AG04449 (cell line): ENCODE measurements at regions not wholly inside any gene's neighbourhood (a gene's known extent, or its start where the extent isn't known, plus 50 kb on each side); places are given as distances from the start of the nearest gene placed in this dataset.

Experiments
- CTCF ChIA-PET: fragments of 350-600 bp; formaldehyde crosslinking; extraction: SDS; loops from one replicate; lab custom pipeline; 2021; ENCODE audit warnings: antibody characterized with exemption; lab: Yijun Ruan, JAX
- POLR2A ChIA-PET: fragments of 400-600, 350-600 bp; formaldehyde crosslinking; extraction: SDS; loops from one replicate; lab custom pipeline; 2020; ENCODE audit warnings: antibody characterized with exemption, inconsistent platforms; lab: Yijun Ruan, JAX
- DNase-seq: peaks from one replicate; pipeline ENCODE4 v3.0.0-alpha.2; 2010; ENCODE audit warnings: low read depth, low spot score
- H3K4me3 ChIP-seq: 2 replicates; pipeline ENCODE4 v1.5.1; 2011; ENCODE audit warnings: low read depth, mild to moderate bottlenecking, control low read depth, low read length
- TF ChIP-seq, protein P1 (sequence below): IDR thresholded peaks from one replicate; pipeline ENCODE4 v1.5.1; 2011; ENCODE audit warnings: mild to moderate bottlenecking, moderate library complexity, low read length, control low read depth, inconsistent platforms; ENCODE audit not compliant: insufficient read depth; ENCODE audit errors: missing control alignments

- H3K4me3 ChIP-seq: no peak overlapping the region
- ChIA-PET POLR2A (no interaction called here), CTCF (no interaction called here)
- TF ChIP-seq, protein P1, sequence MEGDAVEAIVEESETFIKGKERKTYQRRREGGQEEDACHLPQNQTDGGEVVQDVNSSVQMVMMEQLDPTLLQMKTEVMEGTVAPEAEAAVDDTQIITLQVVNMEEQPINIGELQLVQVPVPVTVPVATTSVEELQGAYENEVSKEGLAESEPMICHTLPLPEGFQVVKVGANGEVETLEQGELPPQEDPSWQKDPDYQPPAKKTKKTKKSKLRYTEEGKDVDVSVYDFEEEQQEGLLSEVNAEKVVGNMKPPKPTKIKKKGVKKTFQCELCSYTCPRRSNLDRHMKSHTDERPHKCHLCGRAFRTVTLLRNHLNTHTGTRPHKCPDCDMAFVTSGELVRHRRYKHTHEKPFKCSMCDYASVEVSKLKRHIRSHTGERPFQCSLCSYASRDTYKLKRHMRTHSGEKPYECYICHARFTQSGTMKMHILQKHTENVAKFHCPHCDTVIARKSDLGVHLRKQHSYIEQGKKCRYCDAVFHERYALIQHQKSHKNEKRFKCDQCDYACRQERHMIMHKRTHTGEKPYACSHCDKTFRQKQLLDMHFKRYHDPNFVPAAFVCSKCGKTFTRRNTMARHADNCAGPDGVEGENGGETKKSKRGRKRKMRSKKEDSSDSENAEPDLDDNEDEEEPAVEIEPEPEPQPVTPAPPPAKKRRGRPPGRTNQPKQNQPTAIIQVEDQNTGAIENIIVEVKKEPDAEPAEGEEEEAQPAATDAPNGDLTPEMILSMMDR: no peak
- no peak for DNase-seq
Observed at GRCh38 chr10:78412605-78413004, 378.9 kb downstream of the RPS24 start.

DNA sequence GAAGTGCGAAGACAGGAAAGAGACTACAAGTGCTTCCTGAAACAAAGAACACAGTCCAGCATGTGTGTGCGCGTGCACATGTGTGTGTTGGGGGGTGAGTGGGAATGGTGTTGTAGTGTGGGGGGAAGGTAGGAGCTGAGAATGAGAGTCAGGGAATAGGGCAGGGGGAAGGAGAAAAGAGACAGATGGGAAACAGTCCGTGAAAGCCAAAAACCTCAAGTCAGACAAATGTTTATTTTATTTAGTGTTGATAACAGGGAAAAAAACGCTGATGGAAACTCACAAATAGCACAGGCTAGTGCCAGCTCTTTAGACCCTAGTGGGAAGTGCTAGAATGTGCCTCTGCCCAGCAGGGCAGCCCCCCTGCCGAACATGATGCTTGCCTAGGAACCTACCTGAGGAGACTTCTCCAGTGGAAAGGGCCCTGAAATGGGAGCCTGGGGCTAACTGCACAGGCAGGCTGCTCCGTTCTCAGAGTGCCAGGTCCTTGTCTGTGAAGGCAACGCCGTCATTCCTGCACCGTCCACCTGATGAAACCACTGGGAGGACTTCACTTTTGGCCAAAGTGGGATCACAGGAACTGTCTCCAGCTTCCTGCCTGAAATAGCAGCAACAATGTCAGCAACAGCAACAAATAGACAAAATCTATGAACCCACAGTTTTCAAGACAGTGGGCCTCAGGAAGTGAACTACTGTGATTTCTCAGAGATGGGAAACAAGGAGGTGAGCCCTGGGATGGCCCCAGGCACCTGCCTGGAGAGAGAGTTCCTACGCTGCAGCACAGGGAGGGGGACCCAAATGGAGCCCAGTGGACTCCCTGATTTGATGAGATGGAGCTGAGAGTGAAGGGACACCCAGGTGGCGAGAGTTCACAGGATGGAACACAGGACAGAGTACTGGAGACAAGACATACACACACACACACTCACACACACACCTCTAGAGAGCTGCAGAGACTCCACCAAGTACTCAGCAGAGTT, 379.7 kb downstream of the RPS24 start:
- ChIA-PET POLR2A (no interaction called here), CTCF (no interaction called here)
- no peak for DNase-seq
- TF ChIP-seq, protein P1: no peak
- no peak overlapping the region for H3K4me3 ChIP-seq

DNA sequence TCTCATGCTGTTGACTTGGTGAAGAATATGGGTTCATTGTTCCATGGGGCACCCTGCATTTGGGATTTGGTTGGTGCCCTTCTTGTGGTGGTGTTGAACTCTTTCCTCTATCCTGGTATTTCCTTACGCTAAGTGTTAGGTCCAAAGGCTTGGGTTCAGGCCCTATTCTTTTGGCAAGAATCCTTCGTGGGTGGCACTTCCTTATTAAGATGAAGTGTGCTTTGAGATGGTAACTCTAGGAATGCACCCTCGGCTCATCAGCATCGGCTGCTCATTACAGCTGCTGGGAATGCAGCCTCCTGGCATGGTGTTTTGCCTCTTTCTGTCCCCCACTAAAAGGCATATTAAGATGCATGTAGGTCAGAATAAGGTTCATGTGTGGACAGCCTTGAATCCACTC, 380.7 kb downstream of the RPS24 start:
- TF ChIP-seq, protein P1: no peak
- H3K4me3 ChIP-seq: no peak overlapping the region
- ChIA-PET POLR2A (interaction anchor here (0.6 kb wide), 1 partner anchor 9 kb away, joined by 3 read pairs; no protein-coding TSS in a partner anchor), CTCF (no interaction called here)
- DNase-seq: no peak

DNA sequence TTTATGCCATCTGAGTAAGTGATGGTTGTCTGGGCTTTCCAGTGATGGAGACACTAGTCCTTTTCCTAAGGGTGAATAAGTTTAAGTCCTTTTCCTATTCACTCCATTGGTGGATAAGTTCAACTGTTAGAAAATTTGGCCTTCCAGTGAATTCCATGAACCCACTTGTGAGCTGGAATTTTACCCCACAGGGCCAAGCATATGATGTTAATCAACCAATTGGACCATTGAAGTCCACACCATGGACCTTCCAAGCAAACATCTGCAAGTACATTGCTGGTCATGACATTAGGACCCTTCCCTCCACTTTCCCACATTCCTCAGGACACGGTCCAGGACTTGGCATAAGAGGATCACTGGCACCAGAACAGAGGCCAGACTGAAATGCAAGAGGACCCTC, 381.4 kb downstream of the RPS24 start:
- H3K4me3 ChIP-seq: no peak overlapping the region
- no peak for DNase-seq
- CTCF ChIA-PET: no interaction called here
- TF ChIP-seq, protein P1: no peak
- POLR2A ChIA-PET: no interaction called here

DNA sequence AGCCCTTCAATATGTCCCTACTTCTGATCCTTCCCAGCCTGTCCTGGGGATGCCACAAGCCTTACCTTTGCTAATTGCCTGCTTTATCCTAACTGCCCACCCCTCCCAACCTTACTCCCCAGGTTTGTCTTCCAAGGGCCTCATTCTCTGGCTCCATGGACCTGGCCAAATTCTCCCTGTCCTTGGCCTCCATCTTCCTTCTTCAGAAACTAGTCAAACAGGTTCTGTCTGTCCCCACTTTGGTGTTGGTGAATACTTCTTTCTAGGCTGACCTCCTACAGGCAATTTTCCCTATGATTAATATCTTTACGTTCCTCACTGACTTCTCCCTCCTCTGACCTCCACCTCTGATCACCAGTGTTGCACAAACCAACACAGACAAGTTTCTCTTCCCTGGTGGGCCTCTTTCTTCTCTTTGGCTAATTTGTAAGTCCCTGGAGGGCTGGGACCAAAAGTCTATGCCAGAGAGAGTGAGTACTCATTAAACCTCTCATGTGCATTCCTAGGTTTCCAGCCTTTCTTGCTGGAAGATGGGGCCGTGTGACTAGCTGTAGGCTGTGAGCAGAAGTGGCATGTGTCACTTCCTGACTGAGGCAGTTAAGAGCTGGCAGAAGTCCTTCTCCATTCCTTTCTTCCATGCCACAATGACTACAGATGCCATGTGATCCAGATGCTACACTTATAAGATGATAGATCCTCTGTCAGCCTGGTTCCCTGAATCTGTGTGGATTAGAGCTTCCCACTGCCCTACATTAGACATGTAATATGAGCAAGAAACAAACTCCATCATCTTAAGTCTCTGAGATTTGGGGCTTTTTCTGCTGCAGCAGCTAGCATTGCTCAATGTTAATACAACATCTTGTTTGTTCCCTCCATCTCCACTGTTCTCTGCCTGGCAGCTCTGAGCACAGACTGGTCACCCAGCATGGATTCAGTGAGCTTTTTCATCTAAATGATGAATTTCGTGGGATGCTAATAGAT, 382.7 kb downstream of the RPS24 start:
- TF ChIP-seq, protein P1: no peak
- CTCF ChIA-PET: interaction anchor here (1.3 to 1.5 kb wide), 2 partner anchors 10 to 11 kb away, joined by 4 to 5 read pairs; no protein-coding TSS in a partner anchor
- no peak overlapping the region for H3K4me3 ChIP-seq
- POLR2A ChIA-PET: interaction anchor here (0.9 to 1.1 kb wide), 2 partner anchors 31 to 81 kb away, joined by 3 to 4 read pairs; no protein-coding TSS in a partner anchor
- DNase-seq: peak; percentile 60
